ENCODE measurements at regions not wholly inside any gene's neighbourhood (a gene's known extent, or its start where the extent isn't known, plus 50 kb on each side); places are given as distances from the start of the nearest gene placed in this dataset.

GRCh38 chr1:82703951-82704350, 903.2 kb downstream of the ADGRL2 start:
- H3K27me3 ChIP-seq, result no peaks in the 10 kb centered on the region
- H3K4me3 ChIP-seq, result no peak overlapping the region
- peaks cover 0 to 20% (median 6%) of the 10 kb centered on the region in 9 donors for H3K4me1 ChIP-seq
- peak overlapping the region in 2 of 10 donors; percentile 33 to 44 for H3K27ac ChIP-seq
- TF ChIP-seq CTCF (IDR thresholded peaks at IDR 0.05), result no peak
- DNase-seq (no peak), ATAC-seq (no peak)
- H3K9me3 ChIP-seq, result no peaks in the 10 kb centered on the region
- H3K36me3 ChIP-seq, result no peaks in the 10 kb centered on the region
- intact Hi-C loops (cut with DNase I), result no loop called here

- Histone ChIP-seq H3K36me3 (no peaks in the 10 kb centered on the region), H3K4me1 (peaks cover 0 to 19% (median 6%) of the 10 kb centered on the region in 9 donors), H3K9me3 (no peaks in the 10 kb centered on the region), H3K4me3 (no peak overlapping the region), H3K27ac (no peak overlapping the region), H3K27me3 (no peaks in the 10 kb centered on the region)
- intact Hi-C loops (cut with DNase I), result no loop called here
- no peak for TF ChIP-seq CTCF (IDR thresholded peaks at IDR 0.05)
- no peak for ATAC-seq
- DNase-seq, result no peak
- 85 to 89% methylated on average over 5 of the region's 5 CpGs for WGBS, 2 donors
Measured at GRCh38 chr1:82700476-82700875, 899.7 kb downstream of the ADGRL2 start.

GRCh38 chr1:82697965-82698364, 897.2 kb downstream of the ADGRL2 start:
- intact Hi-C loops (cut with DNase I), result no loop called here
- TF ChIP-seq CTCF (IDR thresholded peaks at IDR 0.05), result no peak
- no peaks in the 10 kb centered on the region for H3K27me3 ChIP-seq
- ATAC-seq (peak in 1 of 8 donors; percentile 56), DNase-seq (no peak)
- 78 to 80% methylated on average over 8 of the region's 8 CpGs for WGBS, 2 donors
- H3K4me3 ChIP-seq, result no peak overlapping the region
- H3K4me1 ChIP-seq, result no peaks in the 10 kb centered on the region
- H3K27ac ChIP-seq, result no peak overlapping the region
- no peaks in the 10 kb centered on the region for H3K9me3 ChIP-seq
- no peaks in the 10 kb centered on the region for H3K36me3 ChIP-seq

GRCh38 chr1:82695443-82695842, 894.7 kb downstream of the ADGRL2 start:
- 65 to 70% methylated on average over 2 of the region's 2 CpGs for WGBS, 2 donors
- H3K27ac ChIP-seq, result no peak overlapping the region
- H3K4me1 ChIP-seq, result no peaks in the 10 kb centered on the region
- H3K9me3 ChIP-seq, result peaks cover 0 to 4% (median 0%) of the 10 kb centered on the region in 11 donors
- no peaks in the 10 kb centered on the region for H3K36me3 ChIP-seq
- DNase-seq (no peak), ATAC-seq (no peak)
- intact Hi-C loops (cut with DNase I), result no loop called here
- H3K27me3 ChIP-seq, result no peaks in the 10 kb centered on the region
- no peak overlapping the region for H3K4me3 ChIP-seq
- no peak for TF ChIP-seq CTCF (IDR thresholded peaks at IDR 0.05)

- WGBS, 2 donors, result 76 to 79% methylated on average over 1 of the region's 1 CpG
- intact Hi-C loops (cut with DNase I), result no loop called here
- Histone ChIP-seq H3K4me1 (no peaks in the 10 kb centered on the region), H3K27ac (no peak overlapping the region), H3K4me3 (no peak overlapping the region), H3K27me3 (no peaks in the 10 kb centered on the region), H3K36me3 (no peaks in the 10 kb centered on the region), H3K9me3 (peaks cover 0 to 48% (median 16%) of the 10 kb centered on the region in 11 donors)
- no peak for TF ChIP-seq CTCF (IDR thresholded peaks at IDR 0.05)
- DNase-seq (no peak), ATAC-seq (no peak)
Measured at GRCh38 chr1:82690411-82690810, 889.7 kb downstream of the ADGRL2 start.
